Fibroblast of mammary gland (primary cell): ENCODE measurements at regions not wholly inside any gene's neighbourhood (a gene's known extent, or its start where the extent isn't known, plus 50 kb on each side); places are given as distances from the start of the nearest gene placed in this dataset.

Source experiments
- DNase-seq: peaks from one replicate; pipeline ENCODE4 v3.0.0-alpha.2; 2010; ENCODE audit warnings: low read depth
- H3K4me3 ChIP-seq: 2 replicates; pipeline ENCODE4 v1.5.1; 2011; ENCODE audit warnings: low read depth, mild to moderate bottlenecking, low read length, moderate library complexity; ENCODE audit not compliant: control insufficient read depth
- TF ChIP-seq, protein P1 (sequence below): conservative IDR thresholded peaks from 2 replicates; pipeline ENCODE4 v1.5.1; 2011; ENCODE audit warnings: low read depth, low read length, inconsistent platforms; ENCODE audit not compliant: control insufficient read depth, insufficient read depth

DNA sequence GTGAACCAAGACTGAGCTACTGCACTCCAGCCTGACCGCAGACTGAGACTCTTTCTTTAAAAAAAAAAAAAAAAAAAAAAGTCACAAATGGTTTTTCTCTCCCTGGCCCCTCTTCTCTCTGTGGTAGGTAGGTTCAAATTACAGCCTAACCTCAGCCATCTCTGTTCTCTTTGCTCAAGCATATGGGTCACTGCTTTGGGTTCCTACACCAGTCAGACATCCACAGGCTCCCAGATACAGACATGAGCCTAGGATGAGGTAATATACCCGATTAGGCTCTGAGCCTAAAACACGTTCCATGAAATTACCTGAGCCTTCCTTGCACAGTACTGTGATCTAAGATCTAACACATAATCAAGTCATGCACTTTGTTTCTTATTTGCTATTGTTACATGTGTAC is 90.5 kb upstream of the JAK1 start:
- DNase-seq = no peak
- TF ChIP-seq, protein P1, sequence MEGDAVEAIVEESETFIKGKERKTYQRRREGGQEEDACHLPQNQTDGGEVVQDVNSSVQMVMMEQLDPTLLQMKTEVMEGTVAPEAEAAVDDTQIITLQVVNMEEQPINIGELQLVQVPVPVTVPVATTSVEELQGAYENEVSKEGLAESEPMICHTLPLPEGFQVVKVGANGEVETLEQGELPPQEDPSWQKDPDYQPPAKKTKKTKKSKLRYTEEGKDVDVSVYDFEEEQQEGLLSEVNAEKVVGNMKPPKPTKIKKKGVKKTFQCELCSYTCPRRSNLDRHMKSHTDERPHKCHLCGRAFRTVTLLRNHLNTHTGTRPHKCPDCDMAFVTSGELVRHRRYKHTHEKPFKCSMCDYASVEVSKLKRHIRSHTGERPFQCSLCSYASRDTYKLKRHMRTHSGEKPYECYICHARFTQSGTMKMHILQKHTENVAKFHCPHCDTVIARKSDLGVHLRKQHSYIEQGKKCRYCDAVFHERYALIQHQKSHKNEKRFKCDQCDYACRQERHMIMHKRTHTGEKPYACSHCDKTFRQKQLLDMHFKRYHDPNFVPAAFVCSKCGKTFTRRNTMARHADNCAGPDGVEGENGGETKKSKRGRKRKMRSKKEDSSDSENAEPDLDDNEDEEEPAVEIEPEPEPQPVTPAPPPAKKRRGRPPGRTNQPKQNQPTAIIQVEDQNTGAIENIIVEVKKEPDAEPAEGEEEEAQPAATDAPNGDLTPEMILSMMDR = no peak
- no peak overlapping the region for H3K4me3 ChIP-seq

DNA sequence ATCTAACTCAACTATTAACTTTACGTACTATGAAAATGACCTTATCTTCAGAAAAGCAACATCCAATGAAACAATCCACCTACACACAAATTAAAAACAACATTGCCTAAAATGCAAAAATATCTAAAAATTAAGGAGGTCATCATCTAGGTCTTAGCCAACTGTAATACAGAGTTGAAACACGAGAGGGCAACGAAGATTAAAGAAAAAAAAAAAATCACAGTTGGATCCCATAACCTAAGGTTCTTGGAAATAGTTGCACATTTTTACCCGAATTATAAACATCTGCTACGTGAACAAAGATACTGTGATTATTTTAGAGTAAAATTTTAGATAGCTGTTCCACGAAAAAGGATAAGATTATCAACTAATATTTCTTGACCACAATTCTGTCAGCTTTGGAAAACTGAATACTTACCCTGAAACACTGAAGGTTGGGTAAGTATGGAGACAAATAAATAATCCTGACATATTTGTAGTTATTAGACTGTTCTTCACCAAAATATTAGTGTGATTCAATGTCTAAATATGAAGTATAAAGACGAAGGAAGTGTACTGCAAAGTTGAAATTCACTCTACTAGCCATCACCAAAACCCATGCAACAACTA is 88.0 kb upstream of the AK4 start:
- TF ChIP-seq, protein P1 = peak; percentile 59
- H3K4me3 ChIP-seq = no peak overlapping the region
- peak; percentile 68 for DNase-seq

DNA sequence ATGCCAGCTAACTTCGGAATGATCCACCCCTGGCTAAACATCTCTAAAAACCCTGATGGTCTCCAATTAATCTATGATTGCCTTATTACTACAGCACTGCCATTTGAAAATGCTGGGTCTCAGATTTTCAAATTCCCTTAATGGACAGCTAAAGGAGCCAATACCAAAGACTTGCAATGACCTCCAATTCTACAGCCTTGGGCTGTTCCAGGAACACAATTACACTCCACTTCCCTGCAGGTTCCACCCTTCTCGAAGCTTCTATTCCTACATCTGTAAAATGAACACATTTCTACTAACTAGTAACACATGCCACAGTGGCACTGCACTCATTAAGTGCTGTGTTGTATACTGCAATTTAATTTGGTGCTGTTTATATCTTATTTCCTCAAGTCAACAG is 85.7 kb upstream of the AK4 start:
- DNase-seq = no peak
- TF ChIP-seq, protein P1 = no peak
- H3K4me3 ChIP-seq = no peak overlapping the region

DNA sequence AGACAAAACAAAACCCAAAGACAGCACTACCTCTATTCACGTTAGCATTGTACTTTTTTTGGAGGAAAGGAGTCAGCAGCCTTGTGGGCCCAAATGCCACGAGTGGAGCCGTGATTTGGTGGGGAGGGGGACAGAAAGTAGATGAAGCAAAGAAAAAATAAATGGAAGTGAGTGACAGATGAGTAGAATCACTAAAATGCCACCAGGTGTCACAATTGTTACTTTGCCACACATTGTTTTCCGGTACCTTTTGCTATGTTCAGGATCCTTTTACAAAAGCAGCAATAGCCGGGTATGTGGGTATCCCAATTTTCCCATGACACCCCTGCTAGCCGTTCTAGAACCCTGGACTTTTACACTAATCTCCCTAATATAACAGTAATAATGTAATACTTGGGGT is 85.0 kb upstream of the AK4 start:
- no peak overlapping the region for H3K4me3 ChIP-seq
- DNase-seq = no peak
- TF ChIP-seq, protein P1 = no peak

DNA sequence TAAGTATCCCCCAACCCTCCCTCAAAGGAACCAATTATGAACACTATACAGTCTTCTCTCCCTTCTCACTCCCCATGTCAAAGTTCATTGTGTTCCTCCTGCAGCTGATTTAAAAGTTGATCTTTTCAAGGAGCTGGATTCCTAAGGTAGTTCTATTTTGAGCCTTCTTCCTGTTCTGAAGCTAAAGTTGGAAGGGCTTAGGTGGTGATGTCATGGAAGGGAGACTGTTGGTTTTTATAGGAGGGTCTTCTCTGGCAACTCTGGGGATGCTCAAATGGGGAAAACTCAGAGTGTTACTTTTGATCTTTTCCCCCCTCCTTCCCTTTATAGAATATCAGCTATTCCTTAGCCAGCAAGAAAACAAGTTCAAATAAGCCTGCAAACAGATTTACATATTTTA is 83.0 kb upstream of the AK4 start:
- TF ChIP-seq, protein P1 = no peak
- DNase-seq = no peak
- no peak overlapping the region for H3K4me3 ChIP-seq

DNA sequence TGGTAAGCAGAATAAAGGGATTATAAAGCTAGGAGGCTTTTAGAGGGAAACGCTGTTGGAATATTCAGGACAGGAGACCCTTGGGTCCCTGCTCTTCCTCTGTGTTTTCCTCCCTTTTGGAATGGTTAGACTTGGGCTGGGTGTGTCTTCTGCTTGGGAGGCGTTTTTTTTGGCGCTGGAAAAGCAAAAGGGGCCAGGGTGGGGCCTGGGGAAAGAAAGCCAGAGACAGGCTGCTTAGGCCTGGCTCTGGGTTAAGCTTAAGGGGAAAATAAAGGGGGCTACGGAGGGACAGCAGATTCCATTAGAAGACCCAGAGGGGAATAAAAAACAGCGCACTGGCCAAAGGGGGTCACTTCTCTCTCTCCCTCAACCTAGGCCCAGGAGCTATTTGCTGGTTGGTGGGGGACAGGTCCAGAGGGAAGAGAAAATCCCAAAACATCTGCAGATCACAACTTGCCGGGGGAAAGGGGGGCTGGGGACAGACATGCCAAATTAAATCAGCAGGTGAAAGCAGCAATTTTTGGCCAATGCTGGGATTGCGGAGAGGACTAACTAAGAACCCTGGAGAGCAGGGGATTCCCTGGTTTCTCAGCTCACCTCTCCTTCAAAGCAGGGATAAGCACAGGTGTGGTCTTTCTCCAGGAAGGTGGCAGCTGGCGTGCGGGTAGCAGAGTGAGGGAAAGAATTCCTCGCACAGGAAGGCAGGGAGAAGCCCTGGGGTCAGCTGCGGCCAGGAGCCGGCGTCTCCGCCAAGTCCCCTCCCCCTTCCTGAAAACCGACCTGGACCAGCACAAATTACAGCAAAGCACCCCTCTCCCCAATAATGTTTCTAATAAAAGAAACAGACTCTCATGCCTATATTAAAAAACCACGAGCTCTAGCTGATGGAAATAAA is 82.2 kb upstream of the AK4 start:
- TF ChIP-seq, protein P1 = no peak
- no peak for DNase-seq
- peak overlapping the region; percentile 61 for H3K4me3 ChIP-seq
